ENCODE measurements at regions not wholly inside any gene's neighbourhood (a gene's known extent, or its start where the extent isn't known, plus 50 kb on each side); places are given as distances from the start of the nearest gene placed in this dataset.

- DNase-seq (ENCODE audit: insufficient read length) (no peak), FAIRE-seq (no peak)
Measured at GRCh38 chr2:226652369-226652768, 147.3 kb downstream of the IRS1 start.

DNA sequence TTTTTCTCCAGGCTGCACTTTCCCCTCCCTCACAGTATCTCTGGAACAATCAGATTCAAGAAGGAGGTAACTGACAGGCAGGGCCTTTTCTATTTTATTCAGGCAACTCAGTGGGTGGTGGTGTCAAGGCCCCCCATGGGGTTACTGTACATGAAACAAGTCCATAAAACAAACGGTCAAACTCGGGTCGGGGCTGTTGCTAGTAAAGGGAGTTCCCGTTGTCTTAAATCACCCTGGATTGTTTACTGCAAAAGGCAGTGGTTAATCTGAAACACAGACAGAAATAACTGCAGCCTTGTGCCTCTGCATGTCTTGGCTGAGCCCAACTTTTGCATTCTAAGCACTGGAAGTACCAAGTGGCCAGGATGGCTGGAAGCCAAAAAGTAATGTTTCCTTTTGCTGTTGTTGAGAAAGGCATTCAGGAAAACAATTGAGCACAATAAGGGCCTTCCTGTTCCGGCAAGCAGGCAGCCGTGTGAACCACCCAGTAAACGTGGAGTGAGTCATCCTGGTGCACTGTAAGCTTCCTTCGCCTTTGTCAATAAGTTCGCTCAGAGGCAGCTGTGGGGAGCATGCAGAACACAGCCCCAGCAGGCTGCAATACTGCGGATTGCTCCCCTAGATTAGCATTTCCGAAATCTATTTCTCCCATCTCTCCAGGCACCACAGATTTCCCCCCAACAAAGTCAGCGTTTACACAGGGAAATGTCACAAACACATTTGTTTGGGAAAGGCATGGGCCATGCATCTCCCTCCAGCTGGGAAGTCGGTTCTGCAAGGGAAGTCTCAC lies 149.6 kb downstream of the IRS1 start:
- DNase-seq (ENCODE audit: insufficient read length): no peak
- no peak for TF ChIP-seq TAF1 (IDR thresholded peaks at IDR 0.05; ENCODE audit: borderline replicate concordance, low read depth, low read length)
- no peak for TF ChIP-seq POLR2A (IDR thresholded peaks at IDR 0.05; ENCODE audit: low read depth, low read length)
- no peak for TF ChIP-seq POLR2AphosphoS5 (IDR thresholded peaks at IDR 0.05; ENCODE audit: low read depth, low read length)
- no peak for FAIRE-seq

More at GRCh38 chr2:226652369-226652768, 147.3 kb downstream of the IRS1 start:
- TF ChIP-seq POLR2AphosphoS5 (IDR thresholded peaks at IDR 0.05; ENCODE audit: low read depth, low read length) (no peak), TAF1 (IDR thresholded peaks at IDR 0.05; ENCODE audit: borderline replicate concordance, low read depth, low read length) (no peak), POLR2A (IDR thresholded peaks at IDR 0.05; ENCODE audit: low read depth, low read length) (no peak)

DNA sequence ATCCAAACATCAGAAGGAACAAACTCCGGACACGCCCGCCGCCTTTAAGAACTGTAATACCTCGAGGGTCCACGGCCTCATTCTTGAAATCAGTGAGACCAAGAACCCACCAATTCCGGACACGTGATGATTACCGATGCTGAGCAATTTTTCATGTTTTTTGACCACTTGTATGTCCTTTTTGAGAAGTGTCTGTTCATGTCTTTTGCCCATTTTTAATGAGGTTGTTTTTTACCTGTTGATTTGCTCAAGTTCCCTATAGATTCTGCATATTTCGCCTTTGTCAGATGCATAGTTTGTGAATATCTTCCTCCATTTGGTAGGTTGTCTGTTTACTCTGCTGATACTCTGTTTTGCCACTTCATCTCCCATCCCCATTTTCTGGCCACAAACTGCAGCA lies 150.4 kb downstream of the IRS1 start:
- FAIRE-seq: no peak
- DNase-seq (ENCODE audit: insufficient read length): no peak
- TF ChIP-seq TAF1 (IDR thresholded peaks at IDR 0.05; ENCODE audit: borderline replicate concordance, low read depth, low read length) (no peak), POLR2A (IDR thresholded peaks at IDR 0.05; ENCODE audit: low read depth, low read length) (no peak), POLR2AphosphoS5 (IDR thresholded peaks at IDR 0.05; ENCODE audit: low read depth, low read length) (no peak)

- no peak for DNase-seq (ENCODE audit: insufficient read length)
- TF ChIP-seq POLR2AphosphoS5 (IDR thresholded peaks at IDR 0.05; ENCODE audit: low read depth, low read length): no peak
- no peak for TF ChIP-seq TAF1 (IDR thresholded peaks at IDR 0.05; ENCODE audit: borderline replicate concordance, low read depth, low read length)
- TF ChIP-seq POLR2A (IDR thresholded peaks at IDR 0.05; ENCODE audit: low read depth, low read length): no peak
- no peak for FAIRE-seq
Measured at GRCh38 chr2:226647621-226648518, 151.8 kb downstream of the IRS1 start.

DNA sequence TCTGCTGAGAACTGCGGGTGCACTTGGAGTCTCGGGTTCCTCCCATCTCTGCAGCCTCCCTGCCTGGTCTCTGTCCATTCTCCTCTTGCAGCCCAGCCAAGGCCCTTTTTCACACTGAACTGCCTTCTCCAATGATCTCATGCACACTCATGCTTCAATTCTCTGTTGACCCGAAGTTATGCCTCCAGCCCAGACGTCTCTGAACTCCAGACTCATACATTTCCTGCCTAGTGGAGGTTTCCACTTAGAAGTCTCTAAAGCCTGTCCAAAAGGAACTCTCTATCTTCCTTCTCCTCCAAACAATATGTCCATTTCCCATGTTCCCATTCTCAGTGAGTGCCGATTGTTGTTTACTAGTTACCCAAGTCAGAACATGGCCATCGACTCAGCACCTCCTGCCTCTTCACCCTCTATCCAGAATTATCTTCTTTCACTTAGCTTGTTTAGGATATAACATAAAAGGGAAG lies 155.2 kb downstream of the IRS1 start:
- TF ChIP-seq TAF1 (IDR thresholded peaks at IDR 0.05; ENCODE audit: borderline replicate concordance, low read depth, low read length) (no peak), POLR2A (IDR thresholded peaks at IDR 0.05; ENCODE audit: low read depth, low read length) (no peak), POLR2AphosphoS5 (IDR thresholded peaks at IDR 0.05; ENCODE audit: low read depth, low read length) (no peak)
- DNase-seq (ENCODE audit: insufficient read length) (no peak), FAIRE-seq (no peak)

GRCh38 chr2:226643946-226644282 lies 155.7 kb downstream of the IRS1 start:
- TF ChIP-seq POLR2A (IDR thresholded peaks at IDR 0.05; ENCODE audit: low read depth, low read length): no peak
- no peak for TF ChIP-seq TAF1 (IDR thresholded peaks at IDR 0.05; ENCODE audit: borderline replicate concordance, low read depth, low read length)
- TF ChIP-seq POLR2AphosphoS5 (IDR thresholded peaks at IDR 0.05; ENCODE audit: low read depth, low read length): no peak
- DNase-seq (ENCODE audit: insufficient read length): no peak
- no peak for FAIRE-seq

- FAIRE-seq: no peak
- TF ChIP-seq POLR2A (IDR thresholded peaks at IDR 0.05; ENCODE audit: low read depth, low read length) (no peak), TAF1 (IDR thresholded peaks at IDR 0.05; ENCODE audit: borderline replicate concordance, low read depth, low read length) (no peak), POLR2AphosphoS5 (IDR thresholded peaks at IDR 0.05; ENCODE audit: low read depth, low read length) (no peak)
- DNase-seq (ENCODE audit: insufficient read length): no peak
Measured at GRCh38 chr2:226643030-226643945, 156.3 kb downstream of the IRS1 start.

DNA sequence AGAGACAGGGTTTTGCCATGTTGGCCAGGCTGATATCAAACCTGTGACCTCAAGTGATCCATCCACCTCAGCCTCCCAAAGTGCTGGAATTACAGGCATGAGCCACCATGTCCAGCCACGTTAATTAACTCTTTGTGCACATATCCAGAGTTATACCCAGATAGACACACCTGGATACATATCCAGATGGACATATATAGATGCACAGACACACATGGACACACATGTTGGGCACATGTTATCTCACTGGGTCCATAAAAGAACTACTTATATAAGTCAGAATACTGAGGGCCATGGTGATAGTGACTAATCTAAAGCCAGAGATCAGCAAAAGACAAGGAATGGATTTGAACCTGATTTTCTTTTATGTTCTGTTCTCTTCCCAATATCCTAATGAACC lies 158.6 kb downstream of the IRS1 start:
- no peak for DNase-seq (ENCODE audit: insufficient read length)
- TF ChIP-seq POLR2A (IDR thresholded peaks at IDR 0.05; ENCODE audit: low read depth, low read length) (no peak), POLR2AphosphoS5 (IDR thresholded peaks at IDR 0.05; ENCODE audit: low read depth, low read length) (no peak), TAF1 (IDR thresholded peaks at IDR 0.05; ENCODE audit: borderline replicate concordance, low read depth, low read length) (no peak)
- no peak for FAIRE-seq

- no peak for FAIRE-seq
- no peak for DNase-seq (ENCODE audit: insufficient read length)
- TF ChIP-seq TAF1 (IDR thresholded peaks at IDR 0.05; ENCODE audit: borderline replicate concordance, low read depth, low read length) (no peak), POLR2AphosphoS5 (IDR thresholded peaks at IDR 0.05; ENCODE audit: low read depth, low read length) (no peak), POLR2A (IDR thresholded peaks at IDR 0.05; ENCODE audit: low read depth, low read length) (no peak)
Measured at GRCh38 chr2:226640501-226640900, 159.1 kb downstream of the IRS1 start.

GRCh38 chr2:226639550-226639949 lies 160.1 kb downstream of the IRS1 start:
- FAIRE-seq (no peak), DNase-seq (ENCODE audit: insufficient read length) (no peak)
- TF ChIP-seq TAF1 (IDR thresholded peaks at IDR 0.05; ENCODE audit: borderline replicate concordance, low read depth, low read length) (no peak), POLR2A (IDR thresholded peaks at IDR 0.05; ENCODE audit: low read depth, low read length) (no peak), POLR2AphosphoS5 (IDR thresholded peaks at IDR 0.05; ENCODE audit: low read depth, low read length) (no peak)

DNA sequence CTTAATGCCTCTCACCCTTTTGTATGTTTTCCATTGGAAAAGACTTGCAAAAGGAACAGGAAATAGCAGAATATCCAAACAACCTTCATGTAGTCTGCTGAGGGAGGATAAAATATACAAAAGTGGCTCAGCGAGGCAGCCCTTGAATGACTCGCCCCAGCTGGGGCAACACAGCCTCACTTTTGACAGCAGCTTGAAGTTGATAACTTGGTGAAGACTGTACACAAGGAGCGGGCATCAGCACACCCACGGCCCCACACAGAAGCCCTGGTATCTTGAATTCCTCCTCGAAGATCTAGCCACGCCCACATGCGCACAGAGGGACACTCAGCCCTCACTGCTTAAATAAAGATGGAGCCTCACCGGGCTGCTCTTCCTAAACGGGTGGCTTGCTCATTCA lies 161.0 kb downstream of the IRS1 start:
- no peak for TF ChIP-seq POLR2A (IDR thresholded peaks at IDR 0.05; ENCODE audit: low read depth, low read length)
- TF ChIP-seq POLR2AphosphoS5 (IDR thresholded peaks at IDR 0.05; ENCODE audit: low read depth, low read length): no peak
- TF ChIP-seq TAF1 (IDR thresholded peaks at IDR 0.05; ENCODE audit: borderline replicate concordance, low read depth, low read length): no peak
- DNase-seq (ENCODE audit: insufficient read length) (no peak), FAIRE-seq (no peak)

Measured in GM12892 (cell line).